ENCODE measurements at regions not wholly inside any gene's neighbourhood (a gene's known extent, or its start where the extent isn't known, plus 50 kb on each side); places are given as distances from the start of the nearest gene placed in this dataset.

DNA sequence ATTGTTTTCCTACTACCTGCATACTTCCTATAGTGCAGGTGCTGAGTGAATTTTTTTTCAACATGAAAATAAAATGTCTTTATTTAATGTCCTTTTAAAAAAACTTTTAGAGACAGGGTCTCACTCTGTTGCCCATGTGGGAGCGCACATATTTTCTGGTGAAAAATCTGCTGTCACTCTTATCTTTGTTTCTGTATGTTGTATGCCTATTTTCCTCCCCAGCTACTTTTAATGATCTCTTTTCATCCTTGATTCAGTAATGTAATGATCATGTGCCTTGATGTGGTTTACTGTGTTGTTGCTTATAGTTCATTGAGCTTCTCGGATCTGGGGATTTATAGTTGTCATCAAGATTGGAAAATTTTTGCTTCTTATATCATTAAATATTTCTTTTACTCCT lies 117.3 kb downstream of the ARL6IP6 start:
- H3K4me1 ChIP-seq (ENCODE audit: control insufficient read depth in 3 of 3, insufficient read depth in 3 of 3, low read length in 3 of 3): no peaks in the 10 kb centered on the region
- H3K36me3 ChIP-seq (ENCODE audit: control insufficient read depth in 3 of 3, insufficient read depth in 3 of 3, low read length in 3 of 3): no peaks in the 10 kb centered on the region
- H3K27me3 ChIP-seq (ENCODE audit: control insufficient read depth in 3 of 3, insufficient read depth in 3 of 3, low read length in 3 of 3): no peaks in the 10 kb centered on the region
- H3K27ac ChIP-seq (ENCODE audit: low read depth, low read length): no peak overlapping the region
- H3K9ac ChIP-seq (ENCODE audit: low read depth in 1 of 3, low read length in 3 of 3): no peak overlapping the region
- no peak overlapping the region for H3K4me3 ChIP-seq (ENCODE audit: low read length in 3 of 3)
- H3K9me3 ChIP-seq (ENCODE audit: control insufficient read depth in 3 of 3, low read length in 3 of 3): no peaks in the 10 kb centered on the region

DNA sequence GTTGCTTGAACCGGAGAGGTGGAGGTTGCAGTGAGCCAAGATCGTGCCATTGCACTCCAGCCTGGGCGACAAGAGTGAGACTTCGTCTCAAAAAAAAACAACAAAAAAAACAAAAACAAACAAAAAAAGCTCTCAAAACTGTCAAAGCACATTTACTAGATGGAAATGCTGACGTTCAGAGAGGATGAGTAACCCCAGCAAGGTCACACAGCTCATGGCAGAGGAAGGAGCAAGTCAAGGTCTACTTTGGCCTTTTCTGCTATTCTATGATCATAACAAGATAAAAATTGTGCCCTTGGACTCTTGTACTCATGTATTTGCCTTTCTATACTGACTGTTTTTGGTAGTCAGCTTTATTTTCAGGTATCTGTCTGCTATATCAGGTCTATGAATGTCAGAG lies 109.5 kb downstream of the ARL6IP6 start:
- Histone ChIP-seq H3K36me3 (ENCODE audit: control insufficient read depth in 3 of 3, insufficient read depth in 3 of 3, low read length in 3 of 3) (no peaks in the 10 kb centered on the region), H3K9ac (ENCODE audit: low read depth in 1 of 3, low read length in 3 of 3) (no peak overlapping the region), H3K9me3 (ENCODE audit: control insufficient read depth in 3 of 3, low read length in 3 of 3) (no peaks in the 10 kb centered on the region), H3K4me3 (ENCODE audit: low read length in 3 of 3) (no peak overlapping the region), H3K27ac (ENCODE audit: low read depth, low read length) (no peak overlapping the region), H3K27me3 (ENCODE audit: control insufficient read depth in 3 of 3, insufficient read depth in 3 of 3, low read length in 3 of 3) (no peaks in the 10 kb centered on the region), H3K4me1 (ENCODE audit: control insufficient read depth in 3 of 3, insufficient read depth in 3 of 3, low read length in 3 of 3) (no peaks in the 10 kb centered on the region)

DNA sequence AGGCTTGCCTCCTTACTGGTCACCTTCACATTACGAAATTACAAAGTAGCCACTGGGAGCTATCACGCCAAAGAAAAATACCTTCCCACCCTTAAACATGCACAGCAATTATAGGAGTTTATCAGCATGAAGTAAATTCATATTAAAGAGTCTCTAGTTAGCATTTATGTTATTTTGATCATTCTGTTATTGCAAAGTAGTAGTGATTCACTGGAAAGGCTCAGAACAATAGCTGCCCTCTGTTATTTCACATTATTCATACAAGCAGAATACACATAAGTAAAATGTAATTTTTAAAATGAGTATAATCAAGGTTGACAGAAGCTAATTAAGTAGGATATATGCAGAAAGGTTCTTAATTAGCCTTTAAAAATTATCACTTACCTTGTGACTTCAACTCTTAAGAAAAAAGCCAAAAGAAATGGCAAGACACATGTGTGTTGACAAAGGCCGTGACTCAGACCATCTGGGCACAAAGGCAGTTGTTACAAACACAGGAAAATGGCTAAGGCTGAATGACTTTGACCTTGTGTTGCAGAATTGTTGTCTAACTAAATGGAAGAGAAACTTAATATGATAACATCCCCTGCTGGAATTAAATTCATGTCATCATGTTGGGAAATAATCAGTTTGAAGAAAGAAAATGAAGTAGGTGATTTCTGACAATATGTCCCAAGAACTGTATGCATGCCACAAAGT lies 108.3 kb downstream of the ARL6IP6 start:
- Histone ChIP-seq H3K9me3 (ENCODE audit: control insufficient read depth in 3 of 3, low read length in 3 of 3) (no peaks in the 10 kb centered on the region), H3K36me3 (ENCODE audit: control insufficient read depth in 3 of 3, insufficient read depth in 3 of 3, low read length in 3 of 3) (no peaks in the 10 kb centered on the region), H3K27me3 (ENCODE audit: control insufficient read depth in 3 of 3, insufficient read depth in 3 of 3, low read length in 3 of 3) (no peaks in the 10 kb centered on the region), H3K4me1 (ENCODE audit: control insufficient read depth in 3 of 3, insufficient read depth in 3 of 3, low read length in 3 of 3) (no peaks in the 10 kb centered on the region), H3K9ac (ENCODE audit: low read depth in 1 of 3, low read length in 3 of 3) (no peak overlapping the region), H3K27ac (ENCODE audit: low read depth, low read length) (no peak overlapping the region), H3K4me3 (ENCODE audit: low read length in 3 of 3) (no peak overlapping the region)

DNA sequence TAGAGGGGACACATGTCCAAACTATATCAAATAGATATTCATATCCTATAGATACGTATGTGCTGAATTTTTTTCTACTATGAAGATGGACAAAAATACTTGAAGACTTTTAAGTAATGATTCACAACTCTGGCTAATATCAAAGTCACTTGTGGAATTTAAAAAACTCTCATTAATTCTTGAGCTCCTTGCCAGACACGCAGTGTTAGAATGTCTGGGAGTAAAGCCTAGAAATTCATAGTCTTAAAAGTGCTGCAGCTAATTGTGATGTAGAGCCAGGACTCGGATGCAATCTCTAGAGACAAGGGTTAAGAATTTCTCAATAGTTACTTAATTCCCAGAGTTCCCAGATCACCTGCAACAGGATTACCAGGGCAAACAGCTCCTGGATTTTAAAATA lies 107.4 kb downstream of the ARL6IP6 start:
- Histone ChIP-seq H3K27ac (ENCODE audit: low read depth, low read length) (no peak overlapping the region), H3K27me3 (ENCODE audit: control insufficient read depth in 3 of 3, insufficient read depth in 3 of 3, low read length in 3 of 3) (no peaks in the 10 kb centered on the region), H3K9ac (ENCODE audit: low read depth in 1 of 3, low read length in 3 of 3) (no peak overlapping the region), H3K9me3 (ENCODE audit: control insufficient read depth in 3 of 3, low read length in 3 of 3) (no peaks in the 10 kb centered on the region), H3K36me3 (ENCODE audit: control insufficient read depth in 3 of 3, insufficient read depth in 3 of 3, low read length in 3 of 3) (no peaks in the 10 kb centered on the region), H3K4me3 (ENCODE audit: low read length in 3 of 3) (no peak overlapping the region), H3K4me1 (ENCODE audit: control insufficient read depth in 3 of 3, insufficient read depth in 3 of 3, low read length in 3 of 3) (no peaks in the 10 kb centered on the region)

DNA sequence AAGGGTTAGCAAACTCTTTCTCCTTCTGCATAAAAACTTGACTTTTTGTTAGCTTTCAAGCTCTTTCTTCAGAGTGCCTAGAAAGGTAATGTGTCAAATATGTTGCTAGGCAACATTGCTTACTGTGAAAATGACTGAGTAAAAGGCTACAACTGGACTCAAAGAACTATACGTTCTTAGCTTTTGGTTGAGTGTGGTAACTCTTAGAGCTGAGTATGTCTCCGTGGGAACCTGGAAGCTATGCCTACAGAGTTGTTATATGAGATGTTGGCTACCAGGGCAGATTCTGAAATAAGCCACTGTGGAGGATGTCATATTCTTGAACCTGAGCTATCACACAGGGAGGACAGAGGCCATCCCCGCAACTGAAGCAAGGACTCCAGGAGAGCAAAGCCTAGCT lies 105.5 kb downstream of the ARL6IP6 start:
- no peaks in the 10 kb centered on the region for H3K4me1 ChIP-seq (ENCODE audit: control insufficient read depth in 3 of 3, insufficient read depth in 3 of 3, low read length in 3 of 3)
- no peak overlapping the region for H3K9ac ChIP-seq (ENCODE audit: low read depth in 1 of 3, low read length in 3 of 3)
- no peaks in the 10 kb centered on the region for H3K27me3 ChIP-seq (ENCODE audit: control insufficient read depth in 3 of 3, insufficient read depth in 3 of 3, low read length in 3 of 3)
- no peak overlapping the region for H3K4me3 ChIP-seq (ENCODE audit: low read length in 3 of 3)
- H3K9me3 ChIP-seq (ENCODE audit: control insufficient read depth in 3 of 3, low read length in 3 of 3): no peaks in the 10 kb centered on the region
- H3K27ac ChIP-seq (ENCODE audit: low read depth, low read length): no peak overlapping the region
- H3K36me3 ChIP-seq (ENCODE audit: control insufficient read depth in 3 of 3, insufficient read depth in 3 of 3, low read length in 3 of 3): no peaks in the 10 kb centered on the region

DNA sequence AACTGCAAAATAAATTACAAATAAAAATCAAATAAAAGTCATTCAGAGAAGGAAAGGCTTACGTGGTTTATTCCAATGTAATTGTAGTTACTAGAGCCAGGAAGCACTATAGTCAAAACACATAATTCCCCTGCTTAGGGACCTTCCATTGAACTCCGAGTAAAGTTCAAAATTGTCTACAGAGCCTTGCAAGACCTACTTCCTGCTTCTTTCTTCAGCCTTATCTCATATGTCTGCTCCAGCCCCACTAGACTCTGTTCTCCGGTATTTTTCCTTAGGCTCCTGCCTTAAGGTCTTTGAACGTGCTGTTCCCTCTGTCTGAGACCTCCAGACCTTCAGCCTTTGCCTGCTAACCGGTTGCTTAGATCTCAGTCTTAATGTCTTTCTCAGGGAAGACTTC lies 104.3 kb downstream of the ARL6IP6 start:
- H3K9ac ChIP-seq (ENCODE audit: low read depth in 1 of 3, low read length in 3 of 3): no peak overlapping the region
- H3K4me3 ChIP-seq (ENCODE audit: low read length in 3 of 3): no peak overlapping the region
- H3K27me3 ChIP-seq (ENCODE audit: control insufficient read depth in 3 of 3, insufficient read depth in 3 of 3, low read length in 3 of 3): no peaks in the 10 kb centered on the region
- no peaks in the 10 kb centered on the region for H3K36me3 ChIP-seq (ENCODE audit: control insufficient read depth in 3 of 3, insufficient read depth in 3 of 3, low read length in 3 of 3)
- no peaks in the 10 kb centered on the region for H3K4me1 ChIP-seq (ENCODE audit: control insufficient read depth in 3 of 3, insufficient read depth in 3 of 3, low read length in 3 of 3)
- H3K27ac ChIP-seq (ENCODE audit: low read depth, low read length): no peak overlapping the region
- H3K9me3 ChIP-seq (ENCODE audit: control insufficient read depth in 3 of 3, low read length in 3 of 3): no peaks in the 10 kb centered on the region

DNA sequence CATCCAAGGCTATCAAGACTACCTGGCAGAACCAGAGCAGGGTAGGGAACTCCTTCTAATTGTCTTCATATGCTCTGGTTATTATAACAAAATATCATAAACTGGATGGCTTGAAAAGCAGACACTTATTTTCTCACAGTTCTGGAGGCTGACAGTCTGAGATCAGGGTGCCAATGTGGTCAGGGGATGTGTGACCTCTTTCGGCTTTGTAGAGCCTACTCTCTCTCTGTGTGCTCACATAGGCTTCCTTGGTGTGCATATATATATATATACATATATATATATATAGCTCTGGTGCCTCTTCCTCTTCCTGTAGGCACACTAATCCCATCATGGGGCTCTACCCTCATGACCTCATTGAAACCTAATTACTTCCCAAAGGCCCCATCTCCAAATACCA lies 101.6 kb downstream of the ARL6IP6 start:
- no peak overlapping the region for H3K27ac ChIP-seq (ENCODE audit: low read depth, low read length)
- no peaks in the 10 kb centered on the region for H3K36me3 ChIP-seq (ENCODE audit: control insufficient read depth in 3 of 3, insufficient read depth in 3 of 3, low read length in 3 of 3)
- no peaks in the 10 kb centered on the region for H3K4me1 ChIP-seq (ENCODE audit: control insufficient read depth in 3 of 3, insufficient read depth in 3 of 3, low read length in 3 of 3)
- no peak overlapping the region for H3K9ac ChIP-seq (ENCODE audit: low read depth in 1 of 3, low read length in 3 of 3)
- no peaks in the 10 kb centered on the region for H3K9me3 ChIP-seq (ENCODE audit: control insufficient read depth in 3 of 3, low read length in 3 of 3)
- no peaks in the 10 kb centered on the region for H3K27me3 ChIP-seq (ENCODE audit: control insufficient read depth in 3 of 3, insufficient read depth in 3 of 3, low read length in 3 of 3)
- no peak overlapping the region for H3K4me3 ChIP-seq (ENCODE audit: low read length in 3 of 3)

DNA sequence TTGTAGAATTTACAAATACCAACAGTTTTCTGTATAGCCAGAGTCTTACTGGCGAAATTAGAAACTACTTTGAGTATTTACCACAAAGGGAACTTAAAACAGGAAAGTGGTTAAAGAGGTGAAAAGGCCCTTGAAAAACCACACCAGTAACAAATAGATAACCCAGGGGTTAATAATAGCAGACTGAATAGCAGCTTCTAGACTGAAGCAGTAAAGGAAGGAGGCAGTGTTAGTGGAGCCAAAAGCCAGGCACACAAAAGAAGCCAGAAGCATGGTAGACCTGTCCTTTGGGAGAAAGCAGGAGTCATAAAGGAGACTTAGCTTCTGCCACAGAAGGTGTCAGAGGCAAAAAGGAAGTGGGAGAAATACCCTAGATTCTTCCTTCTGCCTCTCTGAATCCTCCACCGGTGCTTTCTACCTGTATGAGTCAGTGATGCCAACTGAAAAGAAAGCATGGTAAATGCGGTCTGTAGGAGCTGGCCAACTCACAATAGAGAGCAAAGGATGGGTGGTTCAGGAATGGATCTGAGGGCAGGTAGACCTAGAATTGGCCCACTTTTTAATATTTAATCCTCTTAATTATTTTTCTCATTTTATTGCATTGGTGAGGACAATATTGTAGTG lies 97.3 kb downstream of the ARL6IP6 start:
- Histone ChIP-seq H3K27ac (ENCODE audit: low read depth, low read length) (no peak overlapping the region), H3K4me1 (ENCODE audit: control insufficient read depth in 3 of 3, insufficient read depth in 3 of 3, low read length in 3 of 3) (no peaks in the 10 kb centered on the region), H3K36me3 (ENCODE audit: control insufficient read depth in 3 of 3, insufficient read depth in 3 of 3, low read length in 3 of 3) (no peaks in the 10 kb centered on the region), H3K9ac (ENCODE audit: low read depth in 1 of 3, low read length in 3 of 3) (no peak overlapping the region), H3K4me3 (ENCODE audit: low read length in 3 of 3) (no peak overlapping the region), H3K9me3 (ENCODE audit: control insufficient read depth in 3 of 3, low read length in 3 of 3) (peaks cover 0 to 2% (median 0%) of the 10 kb centered on the region in 3 donors), H3K27me3 (ENCODE audit: control insufficient read depth in 3 of 3, insufficient read depth in 3 of 3, low read length in 3 of 3) (no peaks in the 10 kb centered on the region)

DNA sequence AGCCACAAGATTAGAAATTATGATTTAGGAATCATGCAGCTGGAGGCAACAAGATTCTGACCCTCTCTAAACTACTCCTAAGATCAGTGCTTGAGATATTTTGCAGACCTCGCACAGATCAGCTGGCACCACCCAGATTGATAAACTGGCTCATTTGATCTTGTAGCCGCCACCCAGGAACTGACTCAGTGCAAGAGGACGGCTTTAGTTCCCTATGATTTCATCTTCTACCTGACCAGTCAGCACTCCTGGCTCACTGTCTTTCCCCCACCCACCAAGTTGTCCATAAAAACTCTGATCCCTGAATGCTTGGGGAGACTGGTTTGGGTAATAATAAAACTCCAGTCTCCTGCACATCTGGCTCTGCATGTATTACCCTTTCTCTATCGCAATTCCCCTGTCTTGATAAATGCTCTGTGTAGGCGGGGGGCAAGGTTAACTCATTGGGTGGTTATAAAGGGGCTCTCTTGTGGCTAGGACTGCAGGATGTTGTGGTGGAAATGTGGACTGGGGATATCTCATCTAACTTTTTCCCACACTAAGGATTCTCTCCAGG lies 96.1 kb downstream of the ARL6IP6 start:
- no peak overlapping the region for H3K9ac ChIP-seq (ENCODE audit: low read depth in 1 of 3, low read length in 3 of 3)
- H3K9me3 ChIP-seq (ENCODE audit: control insufficient read depth in 3 of 3, low read length in 3 of 3): peaks cover 0 to 2% (median 0%) of the 10 kb centered on the region in 3 donors
- no peak overlapping the region for H3K27ac ChIP-seq (ENCODE audit: low read depth, low read length)
- H3K27me3 ChIP-seq (ENCODE audit: control insufficient read depth in 3 of 3, insufficient read depth in 3 of 3, low read length in 3 of 3): no peaks in the 10 kb centered on the region
- H3K4me3 ChIP-seq (ENCODE audit: low read length in 3 of 3): no peak overlapping the region
- no peaks in the 10 kb centered on the region for H3K36me3 ChIP-seq (ENCODE audit: control insufficient read depth in 3 of 3, insufficient read depth in 3 of 3, low read length in 3 of 3)
- H3K4me1 ChIP-seq (ENCODE audit: control insufficient read depth in 3 of 3, insufficient read depth in 3 of 3, low read length in 3 of 3): no peaks in the 10 kb centered on the region

DNA sequence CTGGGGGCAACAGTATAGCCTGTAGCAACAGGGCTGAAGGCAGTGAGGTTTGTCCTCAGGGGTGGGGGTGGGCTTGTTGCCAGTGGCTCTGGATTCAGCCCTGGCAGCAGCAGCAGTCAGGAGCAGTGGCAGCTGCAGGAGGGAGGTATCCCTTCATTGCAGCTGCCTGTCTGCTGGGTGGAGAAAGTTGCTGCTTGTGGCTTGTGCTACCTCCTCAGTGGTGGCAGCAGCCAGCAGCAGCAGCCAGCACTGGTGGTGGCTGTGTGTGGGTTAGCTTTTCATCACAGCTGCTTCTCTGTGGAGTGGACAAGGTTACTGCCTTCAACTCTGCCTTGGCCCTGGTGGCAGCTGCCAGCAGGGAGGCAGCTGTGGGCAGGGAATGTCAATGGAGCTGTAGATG lies 94.9 kb downstream of the ARL6IP6 start:
- Histone ChIP-seq H3K27me3 (ENCODE audit: control insufficient read depth in 3 of 3, insufficient read depth in 3 of 3, low read length in 3 of 3) (no peaks in the 10 kb centered on the region), H3K9me3 (ENCODE audit: control insufficient read depth in 3 of 3, low read length in 3 of 3) (peaks cover 0 to 2% (median 0%) of the 10 kb centered on the region in 3 donors), H3K4me1 (ENCODE audit: control insufficient read depth in 3 of 3, insufficient read depth in 3 of 3, low read length in 3 of 3) (no peaks in the 10 kb centered on the region), H3K36me3 (ENCODE audit: control insufficient read depth in 3 of 3, insufficient read depth in 3 of 3, low read length in 3 of 3) (no peaks in the 10 kb centered on the region), H3K27ac (ENCODE audit: low read depth, low read length) (no peak overlapping the region), H3K4me3 (ENCODE audit: low read length in 3 of 3) (no peak overlapping the region), H3K9ac (ENCODE audit: low read depth in 1 of 3, low read length in 3 of 3) (no peak overlapping the region)
